DMS114 treated with DMSO at 0.1 percent for 48 hours (cell line): ENCODE measurements at regions not wholly inside any gene's neighbourhood (a gene's known extent, or its start where the extent isn't known, plus 50 kb on each side); places are given as distances from the start of the nearest gene placed in this dataset.

Experiments
- DNase-seq: peaks from one replicate; lab custom pipeline; 2025; ENCODE audit not compliant: unreplicated experiment; lab: John Stamatoyannopoulos, UW

DNA sequence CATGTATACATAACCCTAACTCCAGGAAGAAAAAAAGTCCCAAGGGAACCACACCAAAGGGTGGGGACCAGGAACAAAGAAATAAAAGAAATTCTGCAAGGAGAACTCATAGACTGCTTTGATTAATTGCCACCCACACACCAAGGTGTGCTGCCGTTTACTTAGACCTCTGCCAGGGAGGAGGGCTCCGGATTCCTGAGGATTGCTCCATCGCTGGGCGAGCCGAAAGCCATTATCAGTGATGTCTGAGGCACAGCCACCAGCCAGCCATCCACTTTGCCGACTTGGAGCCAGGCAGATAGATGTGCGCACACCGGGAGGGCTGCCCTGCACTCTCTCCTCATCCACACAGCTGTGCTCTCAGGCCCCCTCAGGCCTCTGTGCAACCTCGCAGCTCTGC, 272.7 kb upstream of the FOXQ1 start:
- no peak for DNase-seq

GRCh38 chr6:1037430-1038202, 274.3 kb upstream of the FOXQ1 start:
- DNase-seq: no peak

DNA sequence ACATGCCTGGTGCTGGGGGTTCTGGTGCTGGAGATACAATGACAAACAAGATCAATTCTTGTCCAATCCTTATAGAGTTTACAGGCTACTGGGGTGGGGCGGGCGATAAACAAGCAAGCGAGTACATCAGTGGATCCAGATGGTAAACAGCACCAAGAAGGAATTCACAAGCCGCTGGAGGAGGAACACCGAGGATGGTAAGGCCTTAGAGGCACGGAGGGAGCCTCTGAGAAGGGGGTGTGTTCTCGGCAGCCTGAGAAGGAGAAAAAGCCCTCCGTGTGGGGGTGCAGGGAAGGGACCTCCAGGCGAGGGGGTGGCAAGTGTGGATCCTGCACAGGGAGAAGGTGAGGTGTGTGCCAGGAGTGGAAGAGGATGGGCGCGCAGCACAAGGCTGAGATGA, 276.5 kb upstream of the FOXQ1 start:
- DNase-seq: no peak

GRCh38 chr6:1031720-1032119, 280.2 kb upstream of the FOXQ1 start:
- no peak for DNase-seq

GRCh38 chr6:1029141-1029540, 282.8 kb upstream of the FOXQ1 start:
- no peak for DNase-seq

- no peak for DNase-seq
Observed at GRCh38 chr6:1028723-1029122, 283.2 kb upstream of the FOXQ1 start.

DNA sequence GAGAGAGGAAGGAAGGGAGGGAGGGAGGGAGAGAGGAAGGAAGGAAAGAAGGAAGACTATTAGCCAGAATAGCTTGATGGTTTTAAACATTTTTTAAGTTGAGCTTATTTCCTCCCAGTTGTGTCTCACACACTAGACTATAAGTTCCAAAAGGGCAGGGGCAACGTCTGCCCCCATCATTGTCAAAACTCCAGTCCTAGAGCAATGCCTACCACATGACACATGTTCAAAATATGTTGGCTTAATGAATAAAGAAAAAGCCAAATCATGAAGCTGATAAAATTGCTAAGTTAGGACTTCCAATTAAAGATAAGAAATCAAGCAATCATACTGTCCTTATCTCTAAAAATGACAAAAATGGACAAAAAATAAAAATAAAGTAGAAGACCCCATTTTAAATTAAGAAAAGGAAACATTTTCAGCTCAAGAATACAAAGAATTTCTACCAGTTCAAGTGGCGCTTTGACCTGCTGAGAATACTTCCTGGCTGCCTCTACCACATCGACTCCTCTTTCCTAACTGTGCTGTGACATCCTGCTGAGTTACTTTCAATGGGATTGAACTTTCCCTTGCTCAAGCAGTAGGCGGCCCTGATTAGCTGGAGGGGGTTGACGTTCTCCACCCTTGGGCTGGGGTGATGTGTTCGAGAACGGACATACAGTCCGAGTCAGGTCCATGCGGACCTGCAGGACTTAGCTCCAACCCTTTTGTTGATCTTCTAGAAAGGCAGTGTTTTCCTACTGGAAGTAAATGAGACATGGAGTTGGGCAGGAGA, 283.9 kb upstream of the FOXQ1 start:
- DNase-seq: no peak

DNA sequence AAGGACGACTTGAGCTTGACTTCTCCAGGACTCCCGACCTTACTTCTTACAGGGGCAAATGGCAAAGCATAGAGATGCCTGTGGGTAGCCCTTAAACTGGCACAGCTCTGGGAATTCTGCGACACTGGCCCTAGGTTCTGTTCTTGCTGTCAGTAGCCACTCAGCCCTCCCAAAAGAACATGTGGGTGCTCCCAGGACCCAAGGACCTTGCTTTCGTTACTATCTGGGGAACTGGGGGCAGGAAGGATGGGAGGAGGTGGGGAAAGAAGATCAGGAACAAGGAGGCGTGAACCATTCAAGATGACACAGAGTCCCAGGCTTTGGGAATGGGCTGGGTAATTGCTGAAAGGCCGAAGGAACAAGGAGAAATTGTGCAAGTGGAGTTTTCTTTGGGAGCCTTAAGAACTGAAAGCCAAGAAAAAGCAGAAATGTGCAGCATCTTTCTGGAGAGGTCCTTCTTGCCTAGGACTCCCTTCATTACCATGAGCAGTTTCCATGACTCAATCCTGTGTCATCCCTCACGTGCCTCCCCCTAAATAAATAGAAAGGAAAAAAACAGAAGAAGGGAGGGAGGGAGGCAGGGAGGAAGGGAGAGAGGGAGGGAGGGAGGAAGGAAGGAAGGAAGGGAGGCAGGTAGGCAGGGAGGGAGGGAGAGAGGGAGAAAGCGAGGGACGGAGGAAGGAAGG, 284.6 kb upstream of the FOXQ1 start:
- DNase-seq: no peak

DNA sequence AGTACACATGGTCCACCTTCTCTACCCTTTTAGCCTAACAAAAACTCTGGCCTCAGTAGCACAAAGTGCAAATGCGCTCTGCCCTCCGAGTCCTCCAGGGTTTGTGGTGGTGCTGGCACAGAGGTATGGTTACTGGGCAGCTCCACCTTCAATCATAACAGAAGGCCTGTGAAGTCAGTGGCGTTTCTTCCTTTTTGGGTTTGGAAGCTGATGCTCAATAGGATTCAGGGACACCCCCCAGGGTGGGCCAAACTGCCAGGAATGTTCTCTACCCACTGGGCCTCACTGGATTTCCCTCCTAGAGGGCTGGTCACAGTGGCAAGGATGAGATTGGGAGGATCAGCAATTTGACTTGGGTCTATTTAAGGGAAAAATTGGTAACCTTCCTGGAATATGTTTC, 286.1 kb upstream of the FOXQ1 start:
- DNase-seq: no peak

- no peak for DNase-seq
Observed at GRCh38 chr6:1024587-1024986, 287.3 kb upstream of the FOXQ1 start.

GRCh38 chr6:1024161-1024560, 287.7 kb upstream of the FOXQ1 start:
- DNase-seq: no peak

- no peak for DNase-seq
Observed at GRCh38 chr6:1023229-1023628, 288.7 kb upstream of the FOXQ1 start.

DNA sequence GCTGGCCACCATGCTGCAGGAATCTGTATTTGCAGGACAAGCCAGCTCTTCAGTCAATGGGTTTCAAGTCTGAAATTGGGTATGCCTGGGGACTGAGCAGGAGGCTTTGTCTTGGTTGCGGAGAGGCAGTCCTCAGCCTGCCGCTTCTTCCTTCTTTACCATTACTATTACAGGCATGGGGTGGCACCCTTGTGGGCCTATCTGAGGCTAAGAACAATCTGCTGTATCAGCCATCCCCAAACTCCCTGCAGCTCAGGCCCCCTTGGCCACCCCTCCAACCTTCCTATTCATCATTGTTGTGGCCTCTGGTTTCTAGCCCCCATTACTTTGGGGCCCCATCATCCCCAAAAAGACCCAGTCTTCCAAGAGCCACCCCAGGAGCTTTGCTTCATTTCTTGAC, 289.2 kb upstream of the FOXQ1 start:
- no peak for DNase-seq

DNA sequence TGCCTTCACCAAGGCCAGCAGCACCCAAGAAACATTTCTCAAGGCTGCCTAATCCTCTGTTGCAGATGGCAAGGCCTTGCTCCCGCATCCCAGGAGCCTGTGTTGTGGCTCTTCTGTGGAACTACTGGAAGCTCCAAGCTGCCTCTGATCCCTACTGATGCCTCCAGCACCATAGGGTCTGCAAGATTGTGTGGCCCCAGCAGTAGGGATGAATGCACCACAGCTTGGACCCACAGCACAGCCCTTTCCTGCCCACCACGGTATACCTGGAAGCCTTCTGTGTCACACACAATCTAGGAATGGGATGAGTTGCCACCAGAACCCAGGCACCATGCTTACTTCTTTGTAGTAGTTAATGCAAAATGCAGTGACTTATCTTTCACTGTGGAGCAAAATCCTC, 291.1 kb upstream of the FOXQ1 start:
- no peak for DNase-seq

DNA sequence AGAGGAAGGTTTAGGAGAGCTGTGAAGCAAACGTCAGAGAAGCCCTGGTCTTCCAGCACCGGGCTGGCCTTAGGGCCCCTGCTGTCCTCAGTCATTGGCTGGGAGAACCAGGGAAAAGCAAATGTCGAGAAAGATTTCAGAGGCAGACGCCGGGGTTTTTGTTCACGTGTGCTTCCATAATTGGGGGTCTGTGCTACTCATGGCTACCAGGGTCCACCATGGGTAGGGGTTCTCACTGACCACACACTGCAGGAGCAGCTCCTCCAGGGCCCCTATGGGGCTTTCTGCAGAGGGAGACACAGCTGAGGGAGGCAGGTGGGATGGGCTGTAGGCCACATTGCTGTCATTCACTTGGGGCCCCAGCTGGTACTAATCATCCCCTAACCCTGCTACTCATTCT, 291.8 kb upstream of the FOXQ1 start:
- DNase-seq: no peak

DNA sequence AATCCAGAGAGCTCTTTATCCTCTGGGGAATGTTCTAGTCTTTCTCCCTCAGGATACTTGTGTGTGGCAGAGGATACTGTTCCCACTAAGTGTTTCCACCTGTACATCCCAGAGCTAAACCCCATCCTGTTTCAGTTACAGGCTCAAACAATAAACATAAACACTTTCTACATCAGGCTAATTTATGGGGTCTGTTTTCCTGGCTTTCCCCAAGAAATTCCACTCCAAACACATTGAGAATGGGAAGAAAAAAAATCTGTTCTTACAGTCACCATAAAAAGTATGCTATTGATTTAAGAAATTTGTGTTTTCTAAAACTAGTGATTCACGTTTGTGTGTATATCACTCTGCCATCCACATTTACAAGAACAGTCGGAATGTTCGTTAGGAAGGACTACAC, 293.9 kb upstream of the FOXQ1 start:
- no peak for DNase-seq

DNA sequence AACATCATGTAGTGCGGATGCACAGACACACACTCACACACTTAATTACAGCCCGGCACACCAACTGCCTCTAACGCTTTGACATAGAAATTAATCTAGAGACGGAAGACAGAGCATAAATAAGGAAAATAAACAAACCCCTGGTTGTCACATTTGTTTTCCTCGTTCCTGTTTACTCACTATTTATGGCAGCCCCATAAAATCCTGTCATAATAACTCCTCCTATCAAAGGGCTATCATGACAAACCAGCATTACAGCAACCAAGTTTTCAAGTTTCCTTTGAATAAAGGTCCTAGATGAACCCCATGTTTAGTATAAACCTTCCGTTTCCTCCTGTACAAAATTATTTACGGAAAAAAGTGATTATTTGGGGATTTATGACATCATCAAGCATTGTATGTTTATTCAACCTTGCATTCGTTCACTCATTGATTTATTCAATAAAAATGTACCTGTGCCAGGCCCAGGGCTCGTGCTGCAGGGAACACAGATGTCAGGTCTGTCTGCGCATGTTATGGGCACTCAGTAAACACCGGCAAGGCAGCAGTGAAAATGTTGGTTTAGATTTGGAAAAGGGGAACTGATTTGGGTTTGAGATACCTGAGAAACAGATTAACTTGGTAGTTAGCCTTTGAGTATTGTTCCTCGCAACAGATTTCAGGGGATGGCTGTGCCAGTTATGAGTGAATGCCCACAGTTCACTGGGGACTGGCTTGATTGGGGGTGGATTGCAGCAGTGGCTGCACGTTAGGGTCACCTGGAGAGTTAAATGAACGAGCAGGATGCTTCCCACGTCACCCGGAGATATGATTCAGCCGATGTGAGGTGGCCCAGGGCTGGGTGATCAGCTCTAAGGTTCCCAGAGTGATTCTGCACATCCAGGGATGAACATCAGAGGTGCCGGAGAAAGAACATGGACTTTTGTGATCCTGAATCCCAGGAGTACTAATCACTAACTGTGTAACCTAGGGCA, 295.3 kb upstream of the FOXQ1 start:
- DNase-seq: no peak

DNA sequence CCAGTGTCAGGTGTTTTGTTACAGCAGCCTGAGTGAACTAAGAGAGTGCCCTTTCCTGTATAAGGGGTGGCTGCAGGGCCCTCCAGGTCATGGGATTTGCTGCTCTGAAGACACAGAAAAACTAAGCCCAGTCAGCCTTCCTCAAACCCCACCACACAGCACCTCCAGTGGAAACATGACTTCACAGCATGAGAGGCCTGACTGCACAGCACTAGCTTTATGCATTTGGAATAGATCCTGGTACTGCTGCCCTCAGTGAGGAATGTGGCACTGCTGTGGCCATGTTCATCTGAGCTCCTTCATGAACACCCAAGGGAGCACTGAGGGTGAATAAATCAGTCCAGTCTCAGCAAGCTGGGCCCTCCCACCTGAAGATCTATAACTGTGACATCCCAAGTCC, 296.1 kb upstream of the FOXQ1 start:
- no peak for DNase-seq

GRCh38 chr6:1014431-1014807, 297.5 kb upstream of the FOXQ1 start:
- no peak for DNase-seq

GRCh38 chr6:1013656-1014430, 298.1 kb upstream of the FOXQ1 start:
- DNase-seq: no peak
